COR-L47 (cell line): ENCODE measurements at regions not wholly inside any gene's neighbourhood (a gene's known extent, or its start where the extent isn't known, plus 50 kb on each side); places are given as distances from the start of the nearest gene placed in this dataset.

Experiments used
- DNase-seq: peaks from one replicate; lab custom pipeline; 2025; lab: John Stamatoyannopoulos, UW

DNA sequence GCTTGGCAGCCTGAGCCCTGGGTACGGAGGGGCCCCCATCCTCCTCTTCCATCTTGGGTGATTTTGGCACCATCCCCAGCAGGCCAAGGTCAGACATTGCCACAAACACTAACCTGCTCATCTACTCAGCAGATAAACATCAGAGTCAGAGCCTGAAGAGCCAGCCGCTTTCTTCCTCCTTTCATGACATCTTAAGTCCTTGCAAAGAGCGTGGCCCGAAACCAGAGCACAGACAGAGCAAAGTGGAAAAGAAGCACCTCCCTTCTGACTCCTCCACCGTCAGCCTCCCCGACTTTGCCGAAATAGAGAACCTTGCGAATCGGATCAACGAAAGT, 60.4 kb upstream of the RPH3AL start:
- DNase-seq: no peak

DNA sequence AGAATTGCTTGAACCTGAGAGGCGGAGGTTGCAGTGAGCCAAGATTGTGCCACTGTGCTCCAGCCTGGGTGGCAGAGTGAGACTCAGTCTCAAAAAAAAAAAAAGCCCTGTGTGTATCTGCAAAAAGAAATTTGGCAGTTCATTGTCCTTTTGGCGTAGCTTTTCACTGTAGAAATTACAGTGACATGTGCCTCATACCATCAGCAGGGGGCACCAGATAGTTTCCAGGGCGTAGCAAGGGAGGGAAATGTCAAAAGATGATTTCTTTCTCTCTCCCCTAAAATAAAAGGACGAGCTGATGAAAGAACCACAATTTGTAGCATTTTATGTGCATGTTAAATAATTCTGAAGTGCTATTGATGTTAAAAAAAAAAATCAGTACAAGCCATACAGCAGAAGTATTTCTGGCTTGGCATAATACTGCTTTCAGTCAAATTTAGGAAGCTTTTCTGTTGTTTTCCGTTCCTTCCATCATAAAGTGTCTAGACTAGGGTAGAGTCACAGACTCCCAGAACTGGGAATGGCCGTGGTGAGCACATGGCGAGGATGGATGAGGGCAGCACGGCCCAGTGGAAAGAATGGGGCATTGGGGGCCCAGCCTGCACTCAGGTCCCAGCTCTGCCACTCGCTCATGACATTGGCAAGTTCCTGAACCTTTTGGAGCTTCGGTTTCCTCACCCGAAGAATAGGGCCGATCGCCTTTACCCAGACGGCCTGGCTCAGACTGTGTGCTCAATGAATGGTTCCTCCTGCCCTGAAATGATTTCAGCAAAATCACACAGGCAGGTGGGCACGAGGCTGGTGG, 59.8 kb upstream of the RPH3AL start:
- DNase-seq: no peak

DNA sequence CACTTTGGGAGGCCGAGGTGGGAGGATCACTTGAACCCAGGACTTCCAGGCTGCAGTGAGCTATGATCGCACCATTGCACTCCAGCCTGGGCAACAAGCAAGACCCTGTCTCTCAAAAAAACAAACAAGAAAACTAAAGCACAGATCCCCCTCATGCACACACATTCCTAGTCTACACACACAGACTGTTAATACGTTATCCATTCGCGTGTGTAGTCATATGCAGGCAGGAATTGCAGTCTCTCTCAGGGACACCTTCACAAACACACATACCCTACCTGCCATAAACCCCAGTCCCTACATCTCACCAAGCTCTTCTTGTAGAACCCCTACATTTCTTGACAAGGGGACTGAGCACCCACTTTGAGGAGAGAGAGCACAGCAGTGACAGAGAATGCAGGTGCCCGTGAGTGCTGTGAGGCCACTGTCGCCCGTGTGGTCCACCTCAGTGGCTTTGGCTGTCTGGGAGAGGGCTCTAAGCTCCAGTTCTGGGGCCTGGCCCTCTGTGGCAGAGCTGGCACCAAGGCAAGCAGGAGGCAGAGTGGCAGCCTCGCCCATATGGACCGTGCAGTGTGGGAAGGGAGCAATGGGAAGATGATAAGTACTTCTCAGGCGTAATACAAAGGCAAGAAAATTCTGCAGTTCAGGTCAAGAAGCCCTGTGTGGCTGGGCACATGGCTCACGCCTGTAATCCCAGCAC, 59.0 kb upstream of the RPH3AL start:
- DNase-seq: no peak

DNA sequence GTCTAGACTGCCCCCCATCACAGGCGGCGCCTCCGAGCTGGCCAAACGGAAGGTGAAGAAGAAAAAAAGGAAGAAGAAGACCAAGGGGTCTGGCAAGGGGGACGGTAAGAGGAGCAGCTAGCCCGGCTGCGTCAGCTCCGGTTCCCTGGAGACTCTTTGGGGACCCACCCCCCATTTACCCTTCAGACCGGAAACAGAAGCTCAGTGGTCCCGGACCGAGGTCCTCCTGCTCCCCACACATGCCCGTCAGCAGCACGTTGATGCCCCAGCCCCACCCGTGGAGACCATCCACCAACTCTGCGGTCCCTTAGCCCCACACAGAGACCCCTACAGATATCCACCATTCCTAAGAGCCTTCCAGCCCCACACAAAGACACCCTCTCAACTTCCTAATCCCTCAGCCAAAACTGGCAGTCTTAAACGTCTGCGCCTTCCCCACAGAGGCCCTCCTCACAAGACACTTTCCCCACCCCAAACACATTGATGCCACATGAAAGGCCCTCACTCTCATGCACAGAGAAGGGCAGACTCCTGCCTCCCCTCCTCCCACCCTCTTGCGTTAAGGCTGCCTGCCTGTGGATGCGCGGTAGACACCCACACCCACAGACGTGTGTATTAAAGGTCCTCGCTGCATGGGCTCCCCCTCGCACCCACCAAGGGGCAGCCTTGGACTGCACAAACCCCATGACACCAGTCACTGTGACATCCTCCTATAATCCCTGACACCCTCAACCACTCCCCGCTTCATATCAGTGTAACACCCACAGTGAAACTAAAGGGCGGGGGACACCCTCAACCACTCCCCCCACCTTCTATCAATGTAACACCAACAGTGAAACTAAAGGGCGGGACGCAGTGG, 58.2 kb upstream of the RPH3AL start:
- no peak for DNase-seq

DNA sequence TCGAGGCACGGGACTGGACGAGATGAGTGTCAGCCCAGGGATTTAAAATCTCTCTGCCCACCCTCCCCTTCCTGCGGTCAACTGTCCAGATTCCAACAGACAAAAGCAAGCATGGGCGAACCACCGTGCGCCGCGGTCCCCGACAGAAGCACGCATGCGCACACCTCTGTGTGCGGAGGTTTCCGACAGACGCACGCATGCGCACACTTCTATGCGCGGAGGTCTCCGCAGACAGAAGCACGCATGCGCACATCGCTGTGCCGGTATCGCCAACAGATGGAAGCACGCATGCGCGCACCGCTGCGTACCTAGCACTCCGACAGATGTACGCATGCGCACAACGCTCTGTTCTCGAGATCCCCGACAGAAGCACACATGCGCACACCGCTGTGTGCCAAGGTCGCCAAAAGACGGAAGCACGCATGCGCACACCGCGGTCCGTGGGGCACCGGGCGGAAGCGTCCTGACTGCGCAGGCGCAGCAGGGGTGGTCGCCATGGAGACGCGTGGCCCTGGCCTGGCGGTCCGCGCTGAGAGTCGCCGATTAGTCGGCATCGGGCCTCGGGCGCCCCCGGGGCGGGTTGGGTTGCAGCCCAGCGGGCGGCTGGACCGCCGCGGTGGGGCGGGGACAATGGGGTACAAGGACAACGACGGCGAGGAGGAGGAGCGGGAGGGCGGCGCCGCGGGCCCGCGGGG, 57.4 kb upstream of the RPH3AL start:
- peak; percentile 95 for DNase-seq

DNA sequence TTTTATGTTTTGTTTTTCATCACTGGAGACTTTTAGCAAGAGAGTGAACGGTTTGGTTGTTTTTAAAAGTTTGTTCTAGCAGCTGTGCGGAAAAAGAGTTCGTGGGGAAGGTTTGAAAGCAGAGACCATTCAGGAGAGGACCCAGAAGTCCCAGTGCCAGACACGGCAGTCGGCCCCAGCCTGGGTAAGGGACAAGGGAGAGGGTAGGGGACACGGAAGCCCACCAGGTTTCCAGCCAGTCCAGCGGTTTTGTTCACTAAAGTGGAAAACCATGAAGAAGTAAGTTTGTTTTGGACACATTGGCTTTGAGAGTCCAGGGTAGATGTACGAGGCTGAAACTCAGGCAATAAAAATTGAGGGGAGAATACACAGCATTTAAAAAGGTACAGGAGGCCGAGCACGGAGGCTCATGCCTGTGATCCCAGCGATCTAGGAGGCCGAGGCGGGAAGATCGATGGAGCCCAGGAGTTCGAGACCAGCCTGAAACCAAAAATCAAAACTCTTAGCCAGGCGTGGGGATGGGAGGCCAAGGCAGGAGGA, 56.8 kb upstream of the RPH3AL start:
- no peak for DNase-seq

DNA sequence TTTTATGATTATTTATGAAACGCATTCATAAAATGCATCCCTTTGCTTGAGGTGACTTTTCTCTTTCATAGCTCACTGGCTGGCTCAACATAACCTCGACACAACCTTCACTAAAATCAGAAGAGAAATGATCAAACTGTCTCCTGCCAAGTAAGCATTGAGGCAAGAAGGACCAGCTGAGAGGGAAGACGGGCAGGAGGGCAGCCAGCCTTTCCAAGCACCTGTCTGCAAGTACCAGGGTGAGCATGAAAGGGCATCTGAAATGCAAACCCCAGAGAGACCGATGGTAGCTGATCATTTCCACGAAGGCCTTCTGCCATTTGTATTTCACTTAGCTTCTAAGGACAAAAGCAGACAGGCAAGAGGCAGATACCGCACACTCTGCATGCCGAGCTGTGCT, 52.1 kb upstream of the RPH3AL start:
- DNase-seq: no peak
